C4-2B (cell line): ENCODE measurements at regions not wholly inside any gene's neighbourhood (a gene's known extent, or its start where the extent isn't known, plus 50 kb on each side); places are given as distances from the start of the nearest gene placed in this dataset.

Experiments
- ZFX ChIP-seq: fragments of 450-650 bp; IDR thresholded peaks from 2 replicates; pipeline ENCODE4 v1.6.1; 2017
- TF ChIP-seq, protein P1 (sequence below): fragments of 450-650 bp; conservative IDR thresholded peaks from 2 replicates; pipeline ENCODE4 v1.5.1; 2017; ENCODE audit warnings: mild to moderate bottlenecking

DNA sequence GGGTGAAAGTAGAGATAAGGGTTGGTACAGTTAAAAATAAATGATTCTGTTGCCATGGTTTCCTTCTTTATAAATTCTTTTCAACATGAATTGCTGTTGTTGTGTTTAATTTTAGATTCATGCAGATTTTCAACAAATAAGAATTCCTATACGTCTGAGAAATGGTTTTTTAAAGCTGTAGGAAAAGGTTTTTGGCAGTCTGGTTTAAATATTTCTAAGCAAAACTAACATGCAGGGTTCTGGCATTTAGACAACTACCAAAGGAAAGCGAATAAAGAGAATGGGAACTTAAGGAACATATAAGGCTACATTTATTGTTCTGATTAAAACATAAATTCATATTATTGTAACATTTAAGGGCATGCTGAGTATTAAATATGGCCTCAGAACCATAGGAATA lies 203.0 kb upstream of the MIR17HG start:
- TF ChIP-seq, protein P1, sequence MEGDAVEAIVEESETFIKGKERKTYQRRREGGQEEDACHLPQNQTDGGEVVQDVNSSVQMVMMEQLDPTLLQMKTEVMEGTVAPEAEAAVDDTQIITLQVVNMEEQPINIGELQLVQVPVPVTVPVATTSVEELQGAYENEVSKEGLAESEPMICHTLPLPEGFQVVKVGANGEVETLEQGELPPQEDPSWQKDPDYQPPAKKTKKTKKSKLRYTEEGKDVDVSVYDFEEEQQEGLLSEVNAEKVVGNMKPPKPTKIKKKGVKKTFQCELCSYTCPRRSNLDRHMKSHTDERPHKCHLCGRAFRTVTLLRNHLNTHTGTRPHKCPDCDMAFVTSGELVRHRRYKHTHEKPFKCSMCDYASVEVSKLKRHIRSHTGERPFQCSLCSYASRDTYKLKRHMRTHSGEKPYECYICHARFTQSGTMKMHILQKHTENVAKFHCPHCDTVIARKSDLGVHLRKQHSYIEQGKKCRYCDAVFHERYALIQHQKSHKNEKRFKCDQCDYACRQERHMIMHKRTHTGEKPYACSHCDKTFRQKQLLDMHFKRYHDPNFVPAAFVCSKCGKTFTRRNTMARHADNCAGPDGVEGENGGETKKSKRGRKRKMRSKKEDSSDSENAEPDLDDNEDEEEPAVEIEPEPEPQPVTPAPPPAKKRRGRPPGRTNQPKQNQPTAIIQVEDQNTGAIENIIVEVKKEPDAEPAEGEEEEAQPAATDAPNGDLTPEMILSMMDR = no peak
- TF ChIP-seq ZFX = no peak
